NCI-H128 (cell line): ENCODE measurements at regions not wholly inside any gene's neighbourhood (a gene's known extent, or its start where the extent isn't known, plus 50 kb on each side); places are given as distances from the start of the nearest gene placed in this dataset.

Source experiments
- DNase-seq: peaks from one replicate; lab custom pipeline; 2025; ENCODE audit not compliant: unreplicated experiment; lab: John Stamatoyannopoulos, UW

GRCh38 chr12:29086325-29087271 lies 62.5 kb upstream of the FAR2 start:
- DNase-seq = no peak

- DNase-seq = no peak
Measured at GRCh38 chr12:29088611-29089219, 60.4 kb upstream of the FAR2 start.
